Cardiac muscle cell (in vitro differentiated cells and primary cell): ENCODE measurements at regions not wholly inside any gene's neighbourhood (a gene's known extent, or its start where the extent isn't known, plus 50 kb on each side); places are given as distances from the start of the nearest gene placed in this dataset.

Experiments
- DNase-seq, 2 donors: peaks; one replicate each; pipeline versions ENCODE4 v3.0.0 to v3.0.0-alpha.2; 2010 to 2017; ENCODE audit warnings: low read depth in 1 of 2, low spot score in 1 of 2
- H3K27ac ChIP-seq: fragments of 200-600 bp; sonication (generic); 2 replicates; pipeline ENCODE4 v1.5.1; 2016
- H3K27me3 ChIP-seq: fragments of 200-600 bp; sonication (generic); 2 replicates; pipeline ENCODE4 v1.6.0; 2016; ENCODE audit warnings: control low read depth
- H3K36me3 ChIP-seq: fragments of 200-600 bp; sonication (generic); 2 replicates; pipeline ENCODE4 v1.5.1; 2016; ENCODE audit warnings: control low read depth
- H3K4me1 ChIP-seq: fragments of 200-600 bp; sonication (generic); 2 replicates; pipeline ENCODE4 v1.8.1; 2017; ENCODE audit warnings: low read depth, mild to moderate bottlenecking, mixed run types
- H3K4me3 ChIP-seq: fragments of 200-600 bp; sonication (generic); 2 replicates; pipeline ENCODE4 v1.5.1; 2016; ENCODE audit warnings: mild to moderate bottlenecking
- H3K9me3 ChIP-seq: fragments of 200-600 bp; sonication (generic); 2 replicates; pipeline ENCODE4 v1.5.1; 2017; ENCODE audit warnings: low read depth, mild to moderate bottlenecking, control low read depth
- TF ChIP-seq, protein P1 (sequence below): IDR thresholded peaks from 2 replicates; pipeline ENCODE4 v1.5.1; 2012; ENCODE audit warnings: low read depth, mild to moderate bottlenecking, low read length

GRCh38 chr11:91194546-91194945 lies 971.7 kb upstream of the CHORDC1 start:
- Histone ChIP-seq H3K9me3 (no peaks in the 10 kb centered on the region), H3K36me3 (no peaks in the 10 kb centered on the region), H3K27me3 (no peaks in the 10 kb centered on the region), H3K27ac (no peak overlapping the region), H3K4me1 (no peaks in the 10 kb centered on the region), H3K4me3 (no peak overlapping the region)
- DNase-seq: no peak
- TF ChIP-seq, protein P1, sequence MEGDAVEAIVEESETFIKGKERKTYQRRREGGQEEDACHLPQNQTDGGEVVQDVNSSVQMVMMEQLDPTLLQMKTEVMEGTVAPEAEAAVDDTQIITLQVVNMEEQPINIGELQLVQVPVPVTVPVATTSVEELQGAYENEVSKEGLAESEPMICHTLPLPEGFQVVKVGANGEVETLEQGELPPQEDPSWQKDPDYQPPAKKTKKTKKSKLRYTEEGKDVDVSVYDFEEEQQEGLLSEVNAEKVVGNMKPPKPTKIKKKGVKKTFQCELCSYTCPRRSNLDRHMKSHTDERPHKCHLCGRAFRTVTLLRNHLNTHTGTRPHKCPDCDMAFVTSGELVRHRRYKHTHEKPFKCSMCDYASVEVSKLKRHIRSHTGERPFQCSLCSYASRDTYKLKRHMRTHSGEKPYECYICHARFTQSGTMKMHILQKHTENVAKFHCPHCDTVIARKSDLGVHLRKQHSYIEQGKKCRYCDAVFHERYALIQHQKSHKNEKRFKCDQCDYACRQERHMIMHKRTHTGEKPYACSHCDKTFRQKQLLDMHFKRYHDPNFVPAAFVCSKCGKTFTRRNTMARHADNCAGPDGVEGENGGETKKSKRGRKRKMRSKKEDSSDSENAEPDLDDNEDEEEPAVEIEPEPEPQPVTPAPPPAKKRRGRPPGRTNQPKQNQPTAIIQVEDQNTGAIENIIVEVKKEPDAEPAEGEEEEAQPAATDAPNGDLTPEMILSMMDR: no peak

DNA sequence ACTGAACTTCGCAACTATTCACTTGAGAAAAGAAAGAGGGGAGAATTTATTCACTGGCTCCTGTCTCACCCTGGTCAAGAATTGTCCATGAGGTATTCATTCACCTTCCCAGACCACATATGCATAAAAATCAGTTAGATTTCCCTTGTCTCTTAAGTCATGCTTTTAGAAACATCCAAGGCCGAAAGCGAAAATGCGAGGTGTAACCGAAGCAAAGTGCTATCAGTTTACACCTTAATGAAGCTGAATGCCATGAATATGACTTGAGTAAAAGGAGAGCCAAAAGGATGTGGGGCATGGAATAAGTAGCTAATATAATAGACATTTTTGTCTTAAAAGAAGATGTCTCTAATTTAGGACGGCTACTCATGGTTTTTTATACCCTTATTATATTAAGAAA lies 965.6 kb upstream of the CHORDC1 start:
- H3K4me1 ChIP-seq: no peaks in the 10 kb centered on the region
- H3K36me3 ChIP-seq: no peaks in the 10 kb centered on the region
- H3K4me3 ChIP-seq: no peak overlapping the region
- DNase-seq: no peak
- no peaks in the 10 kb centered on the region for H3K27me3 ChIP-seq
- TF ChIP-seq, protein P1: no peak
- H3K27ac ChIP-seq: no peak overlapping the region
- H3K9me3 ChIP-seq: no peaks in the 10 kb centered on the region

DNA sequence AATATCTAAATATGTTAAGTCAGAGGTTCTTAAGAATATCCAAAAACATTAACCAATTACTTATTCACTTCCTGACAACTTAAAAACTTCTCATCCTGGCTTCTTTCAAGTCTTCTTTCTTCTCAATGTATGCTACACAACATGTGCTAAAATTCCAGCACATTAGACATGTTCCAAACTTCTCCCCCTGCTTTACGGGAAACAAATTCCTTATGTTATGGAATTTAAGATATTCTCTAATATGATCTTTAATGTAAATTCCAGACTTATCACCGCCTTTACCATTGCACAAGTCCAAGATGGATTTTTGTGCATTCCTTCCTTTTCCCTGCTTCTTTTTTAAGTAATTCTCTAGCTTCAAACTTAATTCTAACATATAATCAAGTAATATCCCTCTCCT lies 964.5 kb upstream of the CHORDC1 start:
- H3K36me3 ChIP-seq: no peaks in the 10 kb centered on the region
- H3K4me3 ChIP-seq: no peak overlapping the region
- TF ChIP-seq, protein P1: no peak
- H3K9me3 ChIP-seq: no peaks in the 10 kb centered on the region
- no peaks in the 10 kb centered on the region for H3K27me3 ChIP-seq
- H3K4me1 ChIP-seq: no peaks in the 10 kb centered on the region
- no peak for DNase-seq
- no peak overlapping the region for H3K27ac ChIP-seq

DNA sequence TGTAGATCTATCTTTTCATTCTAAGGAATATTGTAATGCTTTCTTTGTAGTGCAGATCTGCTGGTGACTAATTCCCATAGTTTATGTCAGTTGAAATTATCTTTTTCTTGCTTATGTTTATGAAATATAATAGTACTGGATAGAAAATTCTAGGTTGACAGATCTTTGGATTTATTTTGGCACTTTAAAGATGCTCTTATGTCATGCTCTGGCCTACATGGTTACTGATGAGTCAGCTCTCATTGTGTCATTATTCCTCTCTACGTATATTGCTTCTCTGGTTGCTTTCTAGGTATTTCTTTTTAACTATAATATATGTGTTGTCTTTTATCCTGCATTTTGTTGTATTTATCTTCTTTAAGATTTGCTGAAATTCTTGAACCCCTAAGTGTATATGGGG lies 955.5 kb upstream of the CHORDC1 start:
- Histone ChIP-seq H3K4me1 (no peaks in the 10 kb centered on the region), H3K27me3 (no peaks in the 10 kb centered on the region), H3K9me3 (no peaks in the 10 kb centered on the region), H3K4me3 (no peak overlapping the region), H3K36me3 (no peaks in the 10 kb centered on the region), H3K27ac (no peak overlapping the region)
- DNase-seq: no peak
- TF ChIP-seq, protein P1: no peak

DNA sequence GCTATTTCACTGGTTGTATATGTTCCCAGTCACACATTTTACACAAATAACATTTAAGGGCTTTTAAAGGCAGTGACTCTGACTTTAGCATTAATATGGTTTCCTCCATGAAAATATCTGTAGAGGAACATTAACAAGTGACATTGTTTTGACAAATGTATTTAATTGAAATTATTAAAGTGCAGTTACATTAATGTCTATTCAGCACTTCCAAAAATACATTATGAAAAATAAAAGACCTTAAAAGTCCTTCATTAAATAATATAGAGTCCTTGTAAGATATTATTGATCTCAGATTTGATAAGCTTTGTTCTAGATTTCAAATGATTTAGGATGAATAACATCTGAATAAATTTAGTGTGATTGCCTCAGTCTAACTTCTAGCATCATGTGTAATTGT lies 951.9 kb upstream of the CHORDC1 start:
- Histone ChIP-seq H3K4me3 (no peak overlapping the region), H3K36me3 (no peaks in the 10 kb centered on the region), H3K27ac (no peak overlapping the region), H3K9me3 (no peaks in the 10 kb centered on the region), H3K27me3 (no peaks in the 10 kb centered on the region), H3K4me1 (no peaks in the 10 kb centered on the region)
- no peak for DNase-seq
- TF ChIP-seq, protein P1: no peak

GRCh38 chr11:91174193-91174592 lies 951.3 kb upstream of the CHORDC1 start:
- no peak overlapping the region for H3K27ac ChIP-seq
- no peak overlapping the region for H3K4me3 ChIP-seq
- H3K9me3 ChIP-seq: no peaks in the 10 kb centered on the region
- H3K27me3 ChIP-seq: no peaks in the 10 kb centered on the region
- no peaks in the 10 kb centered on the region for H3K36me3 ChIP-seq
- TF ChIP-seq, protein P1: no peak
- no peak for DNase-seq
- no peaks in the 10 kb centered on the region for H3K4me1 ChIP-seq
